ENCODE measurements at regions not wholly inside any gene's neighbourhood (a gene's known extent, or its start where the extent isn't known, plus 50 kb on each side); places are given as distances from the start of the nearest gene placed in this dataset.
"Not testable (repeated sequence)": the region's sequence is repeated elsewhere in the genome, so short reads cannot be mapped to it uniquely, and the experiment has no call there.

GRCh38 chr15:53165988-53166683 lies 376.0 kb upstream of the ONECUT1 start:
- H3K9me3 ChIP-seq (ENCODE audit: control insufficient read depth in 1 of 2, low read length in 2 of 2), result no peaks in the 10 kb centered on the region
- no peaks in the 10 kb centered on the region for H3K36me3 ChIP-seq (ENCODE audit: control insufficient read depth in 1 of 2, insufficient read depth in 2 of 2, low read length in 2 of 2)
- no peaks in the 10 kb centered on the region for H3K27me3 ChIP-seq (ENCODE audit: low read depth, low read length)
- no peak overlapping the region for H3K4me3 ChIP-seq (ENCODE audit: low read depth in 1 of 2, low read length in 2 of 2)
- no peak overlapping the region for H3K27ac ChIP-seq (ENCODE audit: low read length)
- H3K4me1 ChIP-seq (ENCODE audit: control insufficient read depth in 1 of 2, insufficient read depth in 2 of 2, low read length in 2 of 2), result no peaks in the 10 kb centered on the region

DNA sequence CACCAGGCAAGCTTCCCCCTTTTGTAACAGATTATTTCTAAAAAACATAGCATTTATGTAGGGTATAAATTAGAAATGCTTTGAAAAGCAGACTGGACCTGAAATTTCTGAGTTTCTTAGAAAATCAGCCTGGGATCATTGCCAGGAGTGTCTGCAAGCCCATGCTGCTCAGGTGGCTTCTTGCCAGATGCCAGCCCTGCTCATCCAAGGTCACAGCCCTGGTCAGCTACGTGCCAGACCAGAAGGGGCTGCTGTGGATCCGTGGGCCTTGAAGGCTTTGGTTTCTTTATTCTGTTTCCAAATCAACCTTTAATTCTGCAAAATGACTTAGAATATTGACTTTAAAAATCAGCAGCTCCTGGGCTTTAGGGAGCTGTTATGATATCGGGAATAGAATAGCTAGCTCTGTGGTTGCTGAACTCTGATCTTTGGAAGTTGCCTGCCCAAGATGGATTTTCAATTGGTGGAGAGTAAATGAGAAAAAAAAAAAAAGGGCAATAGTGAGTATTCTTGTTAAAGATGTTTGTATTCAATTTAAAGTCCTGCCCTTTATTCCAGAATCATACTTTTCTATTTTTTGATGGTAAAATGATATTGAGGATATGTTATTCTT lies 370.1 kb upstream of the ONECUT1 start:
- Histone ChIP-seq H3K4me1 (ENCODE audit: control insufficient read depth in 1 of 2, insufficient read depth in 2 of 2, low read length in 2 of 2) (no peaks in the 10 kb centered on the region), H3K27ac (ENCODE audit: low read length) (no peak overlapping the region), H3K4me3 (ENCODE audit: low read depth in 1 of 2, low read length in 2 of 2) (no peak overlapping the region), H3K27me3 (ENCODE audit: low read depth, low read length) (no peaks in the 10 kb centered on the region), H3K9me3 (ENCODE audit: control insufficient read depth in 1 of 2, low read length in 2 of 2) (no peaks in the 10 kb centered on the region), H3K36me3 (ENCODE audit: control insufficient read depth in 1 of 2, insufficient read depth in 2 of 2, low read length in 2 of 2) (no peaks in the 10 kb centered on the region)

DNA sequence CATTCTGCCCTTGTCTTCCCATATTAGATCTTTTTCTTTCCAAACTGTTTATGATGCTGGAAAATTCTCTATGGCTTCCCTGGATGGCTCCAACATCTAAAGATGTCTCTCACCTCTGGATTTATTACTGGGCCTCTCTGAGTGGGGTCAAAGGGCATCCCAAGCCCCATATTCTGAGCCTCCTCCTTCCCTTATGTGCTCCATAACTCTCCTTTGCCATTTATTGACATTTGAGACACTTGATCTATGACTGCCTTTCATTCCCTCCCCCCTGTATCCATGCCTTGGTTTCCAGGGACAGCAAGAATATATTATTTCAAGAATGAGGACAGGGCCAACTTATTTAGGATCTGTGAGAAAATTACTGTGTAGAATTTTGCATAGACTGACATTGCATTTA lies 369.3 kb upstream of the ONECUT1 start:
- Histone ChIP-seq H3K27me3 (ENCODE audit: low read depth, low read length) (no peaks in the 10 kb centered on the region), H3K4me1 (ENCODE audit: control insufficient read depth in 1 of 2, insufficient read depth in 2 of 2, low read length in 2 of 2) (no peaks in the 10 kb centered on the region), H3K9me3 (ENCODE audit: control insufficient read depth in 1 of 2, low read length in 2 of 2) (no peaks in the 10 kb centered on the region), H3K4me3 (ENCODE audit: low read depth in 1 of 2, low read length in 2 of 2) (no peak overlapping the region), H3K27ac (ENCODE audit: low read length) (no peak overlapping the region), H3K36me3 (ENCODE audit: control insufficient read depth in 1 of 2, insufficient read depth in 2 of 2, low read length in 2 of 2) (no peaks in the 10 kb centered on the region)

GRCh38 chr15:53158995-53159394 lies 368.9 kb upstream of the ONECUT1 start:
- Histone ChIP-seq H3K9me3 (ENCODE audit: control insufficient read depth in 1 of 2, low read length in 2 of 2) (no peaks in the 10 kb centered on the region), H3K27me3 (ENCODE audit: low read depth, low read length) (no peaks in the 10 kb centered on the region), H3K27ac (ENCODE audit: low read length) (no peak overlapping the region), H3K4me1 (ENCODE audit: control insufficient read depth in 1 of 2, insufficient read depth in 2 of 2, low read length in 2 of 2) (no peaks in the 10 kb centered on the region), H3K4me3 (ENCODE audit: low read depth in 1 of 2, low read length in 2 of 2) (no peak overlapping the region), H3K36me3 (ENCODE audit: control insufficient read depth in 1 of 2, insufficient read depth in 2 of 2, low read length in 2 of 2) (no peaks in the 10 kb centered on the region)

DNA sequence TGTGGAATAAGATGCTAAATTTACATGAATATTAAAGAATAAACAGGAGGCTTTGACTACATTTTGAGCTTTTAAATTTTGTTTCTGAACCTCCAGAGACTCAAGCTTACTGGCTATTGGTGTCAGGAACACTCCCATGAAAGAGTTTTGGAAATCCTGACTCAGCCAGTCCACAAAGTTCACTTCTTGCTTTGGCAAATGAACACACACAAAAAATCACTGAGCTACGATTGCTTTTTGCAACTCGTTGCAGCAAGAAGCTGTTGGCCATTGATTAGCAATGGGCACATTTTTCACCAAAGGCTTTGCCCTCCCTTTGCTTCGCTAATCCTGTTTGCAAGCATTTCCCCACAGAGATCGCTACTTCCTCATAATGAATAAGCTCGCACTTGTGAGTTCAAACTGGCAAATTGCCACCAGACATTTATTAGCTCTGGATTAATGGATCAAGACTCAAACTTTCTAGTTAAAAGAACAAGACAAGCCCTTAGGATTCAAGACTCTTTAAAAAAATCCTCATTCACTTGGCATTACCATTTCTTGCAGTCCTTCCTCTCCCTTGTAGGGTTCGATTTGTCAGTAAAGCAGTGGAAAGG lies 343.2 kb upstream of the ONECUT1 start:
- H3K36me3 ChIP-seq (ENCODE audit: control insufficient read depth in 1 of 2, insufficient read depth in 2 of 2, low read length in 2 of 2), result no peaks in the 10 kb centered on the region
- no peak overlapping the region for H3K27ac ChIP-seq (ENCODE audit: low read length)
- no peaks in the 10 kb centered on the region for H3K27me3 ChIP-seq (ENCODE audit: low read depth, low read length)
- H3K4me3 ChIP-seq (ENCODE audit: low read depth in 1 of 2, low read length in 2 of 2), result no peak overlapping the region
- H3K9me3 ChIP-seq (ENCODE audit: control insufficient read depth in 1 of 2, low read length in 2 of 2), result peaks cover 0 to 4% of the 10 kb centered on the region in 2 donors
- no peaks in the 10 kb centered on the region for H3K4me1 ChIP-seq (ENCODE audit: control insufficient read depth in 1 of 2, insufficient read depth in 2 of 2, low read length in 2 of 2)

GRCh38 chr15:53130943-53131342 lies 340.8 kb upstream of the ONECUT1 start:
- no peaks in the 10 kb centered on the region for H3K36me3 ChIP-seq (ENCODE audit: control insufficient read depth in 1 of 2, insufficient read depth in 2 of 2, low read length in 2 of 2)
- H3K27ac ChIP-seq (ENCODE audit: low read length), result no peak overlapping the region
- no peak overlapping the region for H3K4me3 ChIP-seq (ENCODE audit: low read depth in 1 of 2, low read length in 2 of 2)
- no peaks in the 10 kb centered on the region for H3K27me3 ChIP-seq (ENCODE audit: low read depth, low read length)
- peaks cover 0 to 4% of the 10 kb centered on the region in 2 donors for H3K9me3 ChIP-seq (ENCODE audit: control insufficient read depth in 1 of 2, low read length in 2 of 2)
- no peaks in the 10 kb centered on the region for H3K4me1 ChIP-seq (ENCODE audit: control insufficient read depth in 1 of 2, insufficient read depth in 2 of 2, low read length in 2 of 2)

- H3K9me3 ChIP-seq (ENCODE audit: control insufficient read depth in 1 of 2, low read length in 2 of 2), result no peaks in the 10 kb centered on the region
- no peak overlapping the region for H3K4me3 ChIP-seq (ENCODE audit: low read depth in 1 of 2, low read length in 2 of 2)
- H3K27me3 ChIP-seq (ENCODE audit: low read depth, low read length), result no peaks in the 10 kb centered on the region
- H3K36me3 ChIP-seq (ENCODE audit: control insufficient read depth in 1 of 2, insufficient read depth in 2 of 2, low read length in 2 of 2), result no peaks in the 10 kb centered on the region
- no peak overlapping the region for H3K27ac ChIP-seq (ENCODE audit: low read length)
- no peaks in the 10 kb centered on the region for H3K4me1 ChIP-seq (ENCODE audit: control insufficient read depth in 1 of 2, insufficient read depth in 2 of 2, low read length in 2 of 2)
Measured at GRCh38 chr15:53129121-53129904, 339.2 kb upstream of the ONECUT1 start.

GRCh38 chr15:53128652-53129051 lies 338.5 kb upstream of the ONECUT1 start:
- Histone ChIP-seq H3K4me1 (ENCODE audit: control insufficient read depth in 1 of 2, insufficient read depth in 2 of 2, low read length in 2 of 2) (no peaks in the 10 kb centered on the region), H3K27ac (ENCODE audit: low read length) (no peak overlapping the region), H3K4me3 (ENCODE audit: low read depth in 1 of 2, low read length in 2 of 2) (no peak overlapping the region), H3K36me3 (ENCODE audit: control insufficient read depth in 1 of 2, insufficient read depth in 2 of 2, low read length in 2 of 2) (no peaks in the 10 kb centered on the region), H3K9me3 (ENCODE audit: control insufficient read depth in 1 of 2, low read length in 2 of 2) (no peaks in the 10 kb centered on the region), H3K27me3 (ENCODE audit: low read depth, low read length) (no peaks in the 10 kb centered on the region)

- Histone ChIP-seq H3K27me3 (ENCODE audit: low read depth, low read length) (no peaks in the 10 kb centered on the region), H3K27ac (ENCODE audit: low read length) (no peak overlapping the region), H3K4me3 (ENCODE audit: low read depth in 1 of 2, low read length in 2 of 2) (no peak overlapping the region), H3K4me1 (ENCODE audit: control insufficient read depth in 1 of 2, insufficient read depth in 2 of 2, low read length in 2 of 2) (no peaks in the 10 kb centered on the region), H3K36me3 (ENCODE audit: control insufficient read depth in 1 of 2, insufficient read depth in 2 of 2, low read length in 2 of 2) (no peaks in the 10 kb centered on the region), H3K9me3 (ENCODE audit: control insufficient read depth in 1 of 2, low read length in 2 of 2) (peaks cover 0 to 3% of the 10 kb centered on the region in 2 donors)
Measured at GRCh38 chr15:53126144-53126543, 336.0 kb upstream of the ONECUT1 start.

GRCh38 chr15:53122818-53123217 lies 332.7 kb upstream of the ONECUT1 start:
- Histone ChIP-seq H3K4me3 (ENCODE audit: low read depth in 1 of 2, low read length in 2 of 2) (no peak overlapping the region), H3K36me3 (ENCODE audit: control insufficient read depth in 1 of 2, insufficient read depth in 2 of 2, low read length in 2 of 2) (no peaks in the 10 kb centered on the region), H3K27me3 (ENCODE audit: low read depth, low read length) (no peaks in the 10 kb centered on the region), H3K4me1 (ENCODE audit: control insufficient read depth in 1 of 2, insufficient read depth in 2 of 2, low read length in 2 of 2) (no peaks in the 10 kb centered on the region), H3K9me3 (ENCODE audit: control insufficient read depth in 1 of 2, low read length in 2 of 2) (peaks cover 0 to 3% of the 10 kb centered on the region in 2 donors), H3K27ac (ENCODE audit: low read length) (no peak overlapping the region)

DNA sequence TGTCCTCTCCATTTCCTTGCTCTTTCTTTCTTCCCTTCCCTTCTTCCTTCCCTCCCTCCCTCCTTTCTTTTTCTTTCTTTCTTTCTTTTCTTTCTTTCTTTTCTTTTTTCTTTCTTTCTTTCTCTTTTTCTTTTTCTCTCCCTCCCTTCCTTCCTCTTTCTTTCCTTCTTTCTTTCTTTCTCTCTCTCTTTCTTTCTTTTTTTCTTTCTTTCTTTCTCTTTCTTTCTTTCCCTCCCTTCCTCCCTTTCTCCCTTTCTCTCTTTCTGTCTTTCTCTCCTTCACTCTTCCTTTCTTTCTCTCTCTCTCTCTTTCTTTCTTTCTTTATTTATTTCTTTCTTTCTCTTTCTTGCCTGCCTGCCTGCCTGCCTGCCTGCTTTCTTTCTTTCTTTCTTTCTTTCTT lies 326.8 kb upstream of the ONECUT1 start:
- H3K36me3 ChIP-seq (ENCODE audit: control insufficient read depth in 1 of 2, insufficient read depth in 2 of 2, low read length in 2 of 2); H3K27ac ChIP-seq (ENCODE audit: low read length); H3K9me3 ChIP-seq (ENCODE audit: control insufficient read depth in 1 of 2, low read length in 2 of 2); H3K4me1 ChIP-seq (ENCODE audit: control insufficient read depth in 1 of 2, insufficient read depth in 2 of 2, low read length in 2 of 2); H3K27me3 ChIP-seq (ENCODE audit: low read depth, low read length); H3K4me3 ChIP-seq (ENCODE audit: low read depth in 1 of 2, low read length in 2 of 2): not testable (repeated sequence)
